Activated CD4-positive, alpha-beta T cell treated with anti-CD3 and anti-CD28 coated beads, Interleukin-10, Interleukin-2, amounts not matched to agents 100 ng/mL and 50 ng/mL, durations not matched to agents 16 hours and 8 hours (primary cell): ENCODE measurements at regions not wholly inside any gene's neighbourhood (a gene's known extent, or its start where the extent isn't known, plus 50 kb on each side); places are given as distances from the start of the nearest gene placed in this dataset.
"Not testable (repeated sequence)": the region's sequence is repeated elsewhere in the genome, so short reads cannot be mapped to it uniquely, and the experiment has no call there.

Source experiments
- DNase-seq: peaks from one replicate; pipeline ENCODE4 v3.0.0-alpha.2; 2020

GRCh38 chr14:38973083-38973700, 129.8 kb downstream of the SEC23A start:
- no peak for DNase-seq

GRCh38 chr14:38972511-38972910, 130.5 kb downstream of the SEC23A start:
- DNase-seq = no peak

DNA sequence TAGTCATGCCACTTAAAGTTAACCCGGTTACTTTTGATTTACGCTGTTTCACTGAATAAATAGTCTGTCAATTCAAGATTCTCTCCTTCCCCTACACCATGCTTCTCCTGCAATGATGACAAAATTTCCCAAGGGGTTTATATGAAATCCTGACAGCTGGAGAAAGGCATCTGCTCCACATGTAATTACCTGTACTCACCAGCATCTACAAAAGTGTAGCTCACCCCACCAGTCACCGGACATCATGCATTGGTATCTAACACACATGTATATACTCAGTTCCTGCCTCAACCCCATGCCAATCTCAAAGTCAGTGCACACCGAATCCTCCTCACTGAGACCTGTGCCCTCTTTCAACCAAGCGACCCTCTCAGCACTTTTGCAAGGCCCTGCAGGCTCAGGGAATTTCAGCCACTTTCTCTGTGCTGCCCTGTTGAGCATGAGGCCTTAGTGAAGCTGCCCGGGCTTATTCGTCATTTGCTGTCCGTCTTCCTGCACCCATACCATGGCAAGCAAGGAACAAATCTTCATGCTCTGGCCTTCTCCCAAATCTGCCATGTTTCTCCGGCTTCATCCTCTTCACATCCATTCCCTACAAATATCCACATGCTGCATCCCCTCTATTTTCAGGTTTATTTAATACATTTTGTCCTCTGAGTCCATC, 131.6 kb downstream of the SEC23A start:
- DNase-seq = no peak

- no peak for DNase-seq
Observed at GRCh38 chr14:38964630-38965029, 138.4 kb downstream of the SEC23A start.

- no peak for DNase-seq
Observed at GRCh38 chr14:38960946-38961531, 142.0 kb downstream of the SEC23A start.

- DNase-seq = no peak
Observed at GRCh38 chr14:38959021-38959420, 144.0 kb downstream of the SEC23A start.

- DNase-seq = no peak
Observed at GRCh38 chr14:38958589-38958988, 144.4 kb downstream of the SEC23A start.

DNA sequence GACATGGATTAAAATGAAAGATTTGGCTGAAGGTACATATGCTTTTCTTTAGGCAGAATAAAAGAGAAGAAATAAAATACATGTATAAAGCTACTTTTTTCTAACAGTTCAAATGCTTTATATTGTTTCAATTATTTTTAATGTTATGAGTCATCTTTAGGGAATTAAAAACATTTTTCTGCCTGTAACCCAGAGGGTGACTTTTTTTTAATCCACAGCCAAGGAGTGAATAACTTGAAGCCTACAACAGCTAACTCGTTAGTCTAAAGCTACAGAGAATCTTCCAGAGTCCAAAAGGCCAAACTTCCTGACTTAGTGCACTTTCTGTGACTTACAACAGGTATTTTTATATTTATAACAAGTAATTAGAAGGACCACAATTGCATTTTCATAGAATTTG, 151.6 kb downstream of the SEC23A start:
- no peak for DNase-seq

DNA sequence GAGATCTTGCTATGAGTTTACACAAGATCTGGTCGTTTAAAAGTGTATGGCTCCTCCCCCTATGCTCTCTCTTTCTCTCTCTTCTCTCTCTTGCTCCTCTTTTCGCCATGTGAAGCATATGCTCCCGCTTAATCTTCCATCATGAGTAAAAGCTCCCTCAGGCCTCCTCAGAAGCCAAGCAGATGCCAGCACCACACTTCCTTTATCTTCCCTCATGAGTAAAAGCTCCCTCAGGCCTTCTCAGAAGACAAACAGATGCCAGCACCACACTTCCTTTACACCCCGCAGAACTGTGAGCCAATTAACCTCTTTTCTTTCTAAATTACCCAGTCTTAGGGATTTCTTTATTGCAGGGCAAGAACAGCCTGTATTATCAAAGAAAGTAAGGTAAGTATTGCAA, 152.4 kb downstream of the SEC23A start:
- DNase-seq = no peak

DNA sequence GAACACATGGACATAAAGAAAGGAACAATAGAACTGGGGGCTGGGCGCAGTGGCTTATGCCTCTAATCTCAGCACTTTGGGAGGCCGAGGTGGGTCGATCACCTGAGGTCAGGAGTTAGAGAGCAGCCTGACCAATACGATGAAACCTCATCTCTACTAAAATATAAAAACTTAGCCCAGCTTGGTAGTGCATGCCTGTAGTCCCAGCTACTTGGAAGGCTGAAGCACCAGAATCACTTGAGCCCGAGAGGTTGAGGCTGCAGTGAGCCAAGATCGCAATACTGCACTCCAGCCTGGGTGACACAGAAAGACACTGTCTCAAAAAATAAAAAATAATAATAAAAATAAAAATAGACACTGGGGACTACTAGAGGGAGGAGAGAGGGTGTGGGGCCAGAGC, 154.5 kb downstream of the SEC23A start:
- no peak for DNase-seq

DNA sequence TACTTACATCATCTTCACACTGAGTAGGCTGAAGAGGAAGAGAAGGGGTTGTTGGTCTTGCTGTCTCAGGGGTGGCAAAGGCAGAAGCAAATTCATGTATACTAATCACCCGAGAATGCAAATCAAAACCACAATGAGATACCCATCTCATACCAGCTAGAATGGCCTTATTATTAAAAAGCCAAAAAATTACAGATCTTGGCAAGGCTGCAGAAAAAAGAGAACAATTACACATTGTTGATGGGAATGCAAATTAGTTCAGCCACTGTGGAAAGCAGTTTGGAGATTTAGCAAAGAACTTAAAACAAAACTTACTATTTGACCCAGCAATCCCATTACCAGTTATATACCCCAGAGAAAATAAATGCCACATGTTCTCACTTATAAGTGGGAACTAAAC, 154.9 kb downstream of the SEC23A start:
- no peak for DNase-seq

- DNase-seq = no peak
Observed at GRCh38 chr14:38947343-38947742, 155.7 kb downstream of the SEC23A start.

DNA sequence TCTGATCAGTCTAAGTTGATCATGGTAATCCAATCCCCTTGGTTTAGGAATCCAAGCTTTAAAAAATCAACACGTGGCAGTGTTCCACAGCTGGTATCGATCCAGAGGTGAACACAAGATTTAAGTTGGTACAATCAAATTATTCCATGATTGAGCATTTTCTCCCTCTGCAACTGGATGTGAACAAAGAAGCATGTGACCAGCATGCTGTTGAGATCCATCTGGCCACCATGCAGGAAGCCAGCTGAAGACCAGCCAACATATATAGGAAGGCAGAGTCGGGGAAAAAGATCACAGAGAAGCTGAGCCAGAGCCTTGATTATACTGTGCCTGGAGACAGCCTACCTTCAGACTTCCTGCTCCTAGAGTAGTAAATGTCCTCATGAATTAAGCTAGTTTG, 158.3 kb downstream of the SEC23A start:
- DNase-seq = no peak

DNA sequence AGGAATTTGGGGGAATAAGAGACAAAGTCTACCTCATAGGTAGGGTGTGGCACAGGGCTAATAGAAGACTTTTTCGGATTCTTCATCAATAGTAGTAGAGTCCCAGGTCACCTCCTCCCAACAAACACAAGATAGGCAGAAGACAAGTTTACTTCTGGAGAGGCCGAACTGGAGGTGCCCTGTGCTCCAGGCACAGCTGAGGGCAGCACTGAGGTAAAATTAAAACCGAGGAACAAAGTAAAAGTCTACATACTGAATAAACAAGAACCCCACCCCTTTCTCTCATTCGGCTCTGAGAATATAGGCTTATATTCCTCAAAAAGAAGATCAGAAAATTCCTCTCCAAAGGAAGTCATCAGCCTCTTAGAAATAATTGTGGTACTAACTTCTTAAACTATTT, 161.5 kb downstream of the SEC23A start:
- DNase-seq = no peak

DNA sequence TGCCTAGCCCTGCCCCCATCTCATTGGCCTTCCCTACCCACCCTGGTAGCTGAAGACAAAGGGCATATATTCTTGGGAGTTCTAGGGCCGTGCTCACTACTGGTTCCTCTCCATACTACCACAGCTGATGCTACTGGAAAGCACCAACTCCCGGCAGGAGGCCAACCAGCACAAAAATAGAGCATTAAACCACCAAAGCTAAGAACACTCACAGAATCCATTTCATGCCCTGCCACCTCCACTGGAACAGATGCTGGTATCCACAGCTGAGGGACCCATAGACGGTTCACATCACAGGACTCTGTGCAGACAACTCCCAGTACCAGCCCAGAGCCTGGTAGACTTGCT, 170.4 kb downstream of the SEC23A start:
- not testable (repeated sequence) for DNase-seq

- no peak for DNase-seq
Observed at GRCh38 chr14:38931969-38932652, 170.9 kb downstream of the SEC23A start.

- DNase-seq = no peak
Observed at GRCh38 chr14:38930898-38931297, 172.1 kb downstream of the SEC23A start.

DNA sequence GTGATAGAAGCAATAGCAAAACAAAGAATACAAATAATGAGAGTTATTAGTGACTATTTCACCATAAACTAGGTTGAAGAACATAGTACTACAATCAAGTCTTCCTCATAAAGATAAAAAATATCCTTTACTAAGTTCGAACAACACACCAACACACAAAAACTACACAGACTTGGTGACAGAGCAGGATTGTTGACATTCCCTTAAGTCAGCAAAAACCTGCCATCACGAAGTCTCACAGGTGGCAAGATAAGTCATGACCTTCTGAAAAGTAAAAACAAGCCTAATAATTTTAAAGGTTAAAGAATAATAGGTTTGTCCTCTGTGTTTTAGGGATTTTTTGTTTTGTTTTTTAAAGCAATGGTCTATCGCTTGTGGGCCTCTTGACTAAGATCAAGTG, 173.0 kb downstream of the SEC23A start:
- no peak for DNase-seq

GRCh38 chr14:38929416-38929815, 173.6 kb downstream of the SEC23A start:
- no peak for DNase-seq

GRCh38 chr14:38921893-38922292, 181.1 kb downstream of the SEC23A start:
- DNase-seq = not testable (repeated sequence)

DNA sequence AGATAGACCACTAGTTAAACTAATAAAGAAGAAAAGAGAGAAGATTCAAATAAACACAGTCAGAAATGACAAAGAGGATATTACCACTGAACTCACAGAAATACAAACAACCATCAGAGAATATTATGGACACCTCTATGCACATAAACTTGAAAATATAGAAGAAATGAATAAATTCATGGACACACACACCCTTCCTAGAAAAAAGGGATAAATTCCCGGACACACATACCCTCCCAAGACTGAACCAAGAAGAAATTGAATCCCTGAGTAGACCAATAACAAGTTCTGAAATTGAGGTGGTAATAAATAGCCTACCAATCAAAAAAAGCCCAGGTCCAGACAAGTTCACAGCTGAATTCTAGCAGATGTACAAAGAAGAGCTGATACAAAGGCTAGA, 187.9 kb downstream of the SEC23A start:
- no peak for DNase-seq

- DNase-seq = no peak
Observed at GRCh38 chr14:38910092-38910491, 192.9 kb downstream of the SEC23A start.

DNA sequence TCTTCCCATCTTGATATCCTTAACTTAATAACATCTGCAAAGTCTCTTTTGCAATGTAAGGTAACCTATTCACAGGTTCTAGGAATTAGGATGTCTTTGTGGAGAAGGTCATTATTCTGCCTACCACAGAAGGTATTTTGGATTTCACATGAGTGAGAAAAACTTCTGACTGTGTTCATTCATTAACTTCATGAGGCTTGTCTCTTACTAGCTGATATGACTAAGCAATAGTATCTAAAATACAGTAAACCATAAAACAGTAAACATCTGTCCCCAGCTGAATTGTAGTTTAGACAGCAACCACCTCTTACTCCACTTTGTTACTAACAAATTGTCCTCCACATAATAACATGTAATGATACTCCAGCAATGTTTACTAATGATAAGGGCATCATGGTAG, 198.1 kb downstream of the SEC23A start:
- DNase-seq = no peak

GRCh38 chr14:38901791-38902190, 201.2 kb downstream of the SEC23A start:
- no peak for DNase-seq
